GM21447 (cell line): ENCODE measurements at regions not wholly inside any gene's neighbourhood (a gene's known extent, or its start where the extent isn't known, plus 50 kb on each side); places are given as distances from the start of the nearest gene placed in this dataset.

Experiments
- ATAC-seq: cut with Tn5 transposase; IDR thresholded peaks from one replicate; pipeline ENCODE4 v1.9.1; 2021; ENCODE audit not compliant: unreplicated experiment

- ATAC-seq, result no peak
Observed at GRCh38 chr16:85187886-85188285, 75.6 kb upstream of the CIBAR2 start.

GRCh38 chr16:85188822-85189672, 76.8 kb upstream of the CIBAR2 start:
- ATAC-seq, result no peak

GRCh38 chr16:85190572-85190971, 78.3 kb upstream of the CIBAR2 start:
- no peak for ATAC-seq

DNA sequence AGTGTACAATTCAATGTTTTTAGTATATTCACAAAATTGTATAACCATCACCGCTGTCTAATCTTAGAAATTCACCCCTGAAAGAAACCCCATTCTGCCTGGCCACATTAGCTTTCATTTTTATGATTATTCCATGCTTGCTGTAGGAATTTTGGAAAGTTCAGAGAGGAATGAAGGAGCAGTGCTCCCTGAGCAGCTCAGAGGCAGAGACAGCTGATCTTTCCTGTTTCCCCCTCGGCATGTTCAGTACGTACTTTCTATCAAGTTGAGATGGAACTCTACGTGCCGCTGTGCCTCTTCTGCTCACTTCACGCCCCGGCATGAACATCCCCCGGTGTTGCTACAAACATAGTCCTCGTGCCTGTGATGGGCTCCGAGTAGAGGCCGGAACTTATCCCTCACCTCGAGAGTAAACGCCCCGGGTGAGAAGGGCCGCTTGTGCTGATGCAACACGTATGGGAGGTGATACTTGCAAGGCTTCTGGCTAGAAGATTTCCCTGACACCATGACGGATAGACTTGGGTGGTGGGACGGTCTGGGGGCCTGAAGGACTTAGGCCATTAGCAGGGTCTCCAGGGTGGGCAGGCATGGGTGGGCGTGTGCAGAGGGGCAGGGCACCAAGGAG, 79.2 kb upstream of the CIBAR2 start:
- ATAC-seq, result no peak

- no peak for ATAC-seq
Observed at GRCh38 chr16:85192238-85193114, 80.2 kb upstream of the CIBAR2 start.

DNA sequence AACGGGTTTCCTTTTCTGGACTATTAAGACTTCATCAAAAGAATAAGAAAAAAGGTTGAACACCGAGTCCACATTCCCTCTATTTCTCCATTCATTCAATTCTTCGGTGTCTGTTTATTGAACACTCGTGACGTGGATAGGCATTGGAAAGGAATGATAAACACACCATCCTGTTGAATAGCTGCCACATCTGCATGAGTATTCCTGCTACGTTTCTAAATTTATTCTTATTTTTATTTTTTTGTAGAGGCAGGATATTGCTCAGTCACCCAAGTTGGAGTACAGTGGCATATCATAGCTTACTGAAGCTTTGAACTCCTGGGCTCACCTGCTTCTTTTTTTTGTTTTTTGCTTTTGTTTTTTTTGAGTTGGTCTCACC, 80.8 kb upstream of the CIBAR2 start:
- ATAC-seq, result no peak

- ATAC-seq, result no peak
Observed at GRCh38 chr16:85193876-85194275, 81.6 kb upstream of the CIBAR2 start.

GRCh38 chr16:85194307-85195270, 82.3 kb upstream of the CIBAR2 start:
- no peak for ATAC-seq

DNA sequence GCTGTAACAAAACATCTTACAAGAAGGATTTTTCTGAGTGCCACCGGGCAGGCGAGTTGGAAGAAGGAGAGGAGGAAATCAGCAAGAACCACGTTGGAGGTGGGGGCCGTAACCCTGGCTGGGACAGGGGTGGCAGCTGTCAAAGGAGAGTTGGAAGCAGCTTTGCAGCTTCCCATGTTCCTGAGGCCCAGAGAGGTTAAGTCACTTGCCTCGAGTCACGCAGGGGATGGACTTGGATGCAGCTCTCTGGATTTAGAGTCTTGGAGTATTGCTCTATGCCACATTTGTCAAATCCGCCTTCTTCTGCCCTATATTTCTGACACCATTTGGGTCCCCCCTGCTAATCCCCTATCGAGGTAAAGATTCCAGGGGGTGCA, 83.0 kb upstream of the CIBAR2 start:
- ATAC-seq, result no peak

GRCh38 chr16:85195900-85196772, 83.9 kb upstream of the CIBAR2 start:
- ATAC-seq, result no peak

- no peak for ATAC-seq
Observed at GRCh38 chr16:85196976-85197375, 84.7 kb upstream of the CIBAR2 start.

GRCh38 chr16:85197611-85198566, 85.6 kb upstream of the CIBAR2 start:
- no peak for ATAC-seq

DNA sequence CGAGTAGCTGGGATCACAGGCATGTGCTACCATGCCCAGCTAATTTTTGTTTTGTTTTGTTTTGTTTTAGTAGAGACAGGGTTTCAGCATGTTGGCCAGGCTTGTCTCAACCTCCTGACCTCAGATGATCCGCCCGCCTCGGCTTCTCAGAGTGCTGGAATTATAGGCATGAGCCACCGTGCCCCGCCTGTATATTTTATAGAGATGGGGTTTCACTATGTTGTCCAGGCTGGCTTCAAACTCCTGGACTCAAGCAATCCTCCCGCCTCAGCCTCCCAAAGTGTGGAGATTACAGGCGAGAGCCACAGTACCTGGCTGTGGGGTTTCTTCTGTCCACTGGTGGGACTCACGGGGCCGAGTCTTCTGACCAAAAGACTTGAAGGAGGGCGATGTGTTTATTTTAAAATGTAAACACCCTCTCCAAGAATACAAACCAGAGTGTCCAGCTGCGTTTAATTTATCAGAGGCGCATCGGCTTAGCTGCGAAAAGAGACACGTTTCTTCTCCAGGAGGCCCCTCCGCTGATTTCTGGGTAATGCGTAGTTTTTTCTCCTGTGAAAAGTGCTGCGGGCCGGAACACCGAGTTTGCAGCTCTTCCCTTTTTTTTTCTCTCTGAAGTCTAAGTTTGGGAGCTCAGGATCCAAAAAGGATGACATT, 86.9 kb upstream of the CIBAR2 start:
- no peak for ATAC-seq

GRCh38 chr16:85199880-85200279, 87.6 kb upstream of the CIBAR2 start:
- no peak for ATAC-seq

DNA sequence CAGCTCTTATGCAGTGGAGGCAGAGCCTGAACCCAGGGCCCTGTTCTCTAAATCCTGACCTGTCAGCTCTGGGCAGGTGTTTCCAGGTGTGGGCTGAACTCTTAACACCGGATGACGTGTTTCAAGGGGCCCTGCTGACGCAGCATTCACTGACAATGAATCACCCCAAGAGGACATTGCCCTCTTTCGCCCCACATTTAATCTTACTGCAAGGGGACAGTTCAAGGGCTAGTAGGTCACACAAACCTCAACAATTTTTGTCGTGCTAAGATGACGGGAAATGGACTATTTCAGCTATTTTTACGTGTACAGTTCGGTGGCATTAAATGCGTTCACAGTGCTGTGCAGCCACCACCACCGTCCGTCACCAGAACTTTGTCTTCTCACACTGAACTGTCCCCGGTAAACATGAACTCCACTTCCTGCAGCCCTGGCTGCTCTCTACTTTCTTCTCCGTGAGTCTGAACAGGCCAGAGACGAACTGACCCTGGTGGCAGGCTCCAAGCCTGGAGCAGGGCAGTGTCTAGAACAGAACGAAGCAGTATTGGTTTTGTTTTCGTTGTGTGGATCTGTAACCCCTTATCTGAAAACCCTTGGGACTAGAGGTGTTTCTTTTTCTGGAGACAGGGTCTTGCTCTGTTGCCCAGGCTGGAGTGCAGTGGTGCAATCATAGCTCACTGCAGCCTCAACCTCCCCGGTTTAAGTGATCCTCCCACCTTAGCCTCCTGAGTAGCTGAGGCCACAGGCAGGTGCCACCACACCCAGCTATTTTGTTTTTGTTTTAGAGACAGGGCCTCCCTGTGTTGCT, 88.4 kb upstream of the CIBAR2 start:
- ATAC-seq, result no peak

GRCh38 chr16:85201574-85201973, 89.3 kb upstream of the CIBAR2 start:
- no peak for ATAC-seq

DNA sequence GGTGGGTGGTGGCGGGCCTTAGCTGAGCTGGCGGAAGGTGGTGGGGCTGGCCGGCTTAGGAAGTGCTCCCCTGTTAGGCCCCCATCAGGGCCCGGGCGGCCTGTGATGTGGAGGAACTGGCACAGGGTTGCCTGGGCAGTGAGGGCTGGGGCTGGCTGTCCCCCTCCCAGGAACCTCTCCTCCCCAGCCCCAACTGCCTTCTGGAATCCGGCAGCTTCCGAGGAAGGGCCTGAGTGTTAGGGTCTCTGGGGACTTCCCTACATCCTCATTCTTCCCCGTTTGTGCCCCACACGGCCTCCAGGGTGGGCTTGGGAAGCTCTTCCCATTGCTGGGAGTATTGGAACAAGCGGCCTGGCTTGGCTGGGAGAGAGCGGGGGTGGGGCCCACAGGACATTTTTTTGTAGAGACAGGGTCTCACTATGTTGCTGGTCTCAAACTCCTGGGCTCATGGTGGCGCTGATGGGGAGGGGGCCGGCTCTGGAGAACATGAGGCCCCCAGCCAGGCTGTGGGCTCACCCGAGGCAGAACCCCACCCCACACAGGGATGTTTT, 89.9 kb upstream of the CIBAR2 start:
- no peak for ATAC-seq
